H1 (cell line): ENCODE measurements at regions not wholly inside any gene's neighbourhood (a gene's known extent, or its start where the extent isn't known, plus 50 kb on each side); places are given as distances from the start of the nearest gene placed in this dataset.

Experiments
- RAD21 ChIP-seq, 2 experiments: IDR thresholded peaks in 1 of 2; conservative IDR thresholded peaks in 1 of 2; 2 replicates each; pipeline ENCODE4 v1.6.1; 2011; ENCODE audit warnings: low read depth in 2 of 2, low read length in 2 of 2, improper control_type of control experiment in 1 of 2, inconsistent platforms in 1 of 2, mild to moderate bottlenecking in 1 of 2, moderate library complexity in 1 of 2
- SIN3A ChIP-seq, 2 experiments: IDR thresholded peaks in 1 of 2; conservative IDR thresholded peaks in 1 of 2; 2 replicates each; pipeline ENCODE4 v1.6.1; 2011 to 2012; ENCODE audit warnings: low read length in 2 of 2, improper control_type of control experiment in 1 of 2, low read depth in 1 of 2, mild to moderate bottlenecking in 1 of 2

- TF ChIP-seq SIN3A (conservative IDR thresholded peaks at IDR 0.05 in 1 of 2, IDR thresholded peaks at IDR 0.05 in 1 of 2; ENCODE audit: low read depth in 1 of 2, low read length in 2 of 2) = no peak
- no peak for TF ChIP-seq RAD21 (IDR thresholded peaks at IDR 0.05 in 1 of 2, conservative IDR thresholded peaks at IDR 0.05 in 1 of 2; ENCODE audit: low read depth in 2 of 2, low read length in 2 of 2)
Measured at GRCh38 chr17:53134548-53134947, 688.2 kb upstream of the KIF2B start (continued).
